ENCODE measurements at regions not wholly inside any gene's neighbourhood (a gene's known extent, or its start where the extent isn't known, plus 50 kb on each side); places are given as distances from the start of the nearest gene placed in this dataset.
A peak's percentile ranks its signal among the peaks of the same experiment; 100 is the strongest.

GRCh38 chr3:118760585-118761290 is 273.9 kb downstream of the IGSF11 start:
- CTCF ChIA-PET (ENCODE audit: low intra/inter-chr PET ratio), result no interaction called here
- no peak overlapping the region for H3K4me3 ChIP-seq
- ATAC-seq (no peak), DNase-seq (ENCODE audit: extremely low read depth in 1 of 4, low spot score in 3 of 4) (no peak), FAIRE-seq (no peak)
- no peaks in the 10 kb centered on the region for H3K27me3 ChIP-seq (ENCODE audit: control insufficient read depth in 2 of 2, insufficient read depth in 2 of 2, low read length in 2 of 2)
- H3K4me1 ChIP-seq (replicated peaks in 1 of 2; ENCODE audit: control insufficient read depth in 2 of 2, insufficient read depth in 2 of 2, low read length in 2 of 2), result no peaks in the 10 kb centered on the region
- H3K9me1 ChIP-seq (ENCODE audit: control insufficient read depth, insufficient read depth, low read length), result no peaks in the 10 kb centered on the region
- no peaks in the 10 kb centered on the region for H3K36me3 ChIP-seq (ENCODE audit: control insufficient read depth, insufficient read depth, low read length)
- no peak overlapping the region for H3K4me2 ChIP-seq (ENCODE audit: insufficient read depth, low read length)
- intact Hi-C loops (cut with micrococcal nuclease) (no loop called here), in situ Hi-C loops (cut with MboI) (no loop called here)
- H3K27ac ChIP-seq (ENCODE audit: extremely low read depth, low read depth, low read length), result no peak overlapping the region
- 23% methylated on average over 5 of the region's 5 CpGs for WGBS (ENCODE audit: insufficient coverage, low coverage, missing lambda C conversion rate)
- no peaks in the 10 kb centered on the region for H4K20me1 ChIP-seq (replicated peaks; ENCODE audit: control insufficient read depth, insufficient read depth, low read length)
- no peak overlapping the region for H2AFZ ChIP-seq (ENCODE audit: low read depth, low read length)
- TF ChIP-seq, protein P1, sequence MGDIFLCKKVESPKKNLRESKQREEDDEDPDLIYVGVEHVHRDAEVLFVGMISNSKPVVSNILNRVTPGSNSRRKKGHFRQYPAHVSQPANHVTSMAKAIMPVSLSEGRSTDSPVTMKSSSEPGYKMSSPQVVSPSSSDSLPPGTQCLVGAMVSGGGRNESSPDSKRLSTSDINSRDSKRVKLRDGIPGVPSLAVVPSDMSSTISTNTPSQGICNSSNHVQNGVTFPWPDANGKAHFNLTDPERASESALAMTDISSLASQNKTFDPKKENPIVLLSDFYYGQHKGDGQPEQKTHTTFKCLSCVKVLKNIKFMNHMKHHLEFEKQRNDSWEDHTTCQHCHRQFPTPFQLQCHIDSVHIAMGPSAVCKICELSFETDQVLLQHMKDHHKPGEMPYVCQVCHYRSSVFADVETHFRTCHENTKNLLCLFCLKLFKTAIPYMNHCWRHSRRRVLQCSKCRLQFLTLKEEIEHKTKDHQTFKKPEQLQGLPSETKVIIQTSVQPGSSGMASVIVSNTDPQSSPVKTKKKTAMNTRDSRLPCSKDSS (IDR thresholded peaks at IDR 0.05; ENCODE audit: low read depth, partially characterized antibody), result no peak
- TF ChIP-seq ZNF445 (CRISPR knock-in tag; IDR thresholded peaks at IDR 0.05; ENCODE audit: low read depth), result no peak
- TF ChIP-seq RAD21 (CRISPR knock-in tag; conservative IDR thresholded peaks at IDR 0.05 in 1 of 2, IDR thresholded peaks at IDR 0.05 in 1 of 2), result peak in 1 of 2 experiments; percentile 4; a peak in 1 of 4 replicates
- POLR2A ChIA-PET, result no interaction called here
- H3K79me2 ChIP-seq (ENCODE audit: control insufficient read depth, insufficient read depth, low read length), result no peaks in the 10 kb centered on the region
- BruUV-seq (replicated peaks), result no TSS peak
- no peaks in the 10 kb centered on the region for H3K9me3 ChIP-seq (replicated peaks; ENCODE audit: control insufficient read depth, insufficient read depth, low read depth, low read length)
- H3K9ac ChIP-seq (ENCODE audit: insufficient read depth in 1 of 2, low read depth in 2 of 2, low read length in 2 of 2), result no peak overlapping the region

DNA sequence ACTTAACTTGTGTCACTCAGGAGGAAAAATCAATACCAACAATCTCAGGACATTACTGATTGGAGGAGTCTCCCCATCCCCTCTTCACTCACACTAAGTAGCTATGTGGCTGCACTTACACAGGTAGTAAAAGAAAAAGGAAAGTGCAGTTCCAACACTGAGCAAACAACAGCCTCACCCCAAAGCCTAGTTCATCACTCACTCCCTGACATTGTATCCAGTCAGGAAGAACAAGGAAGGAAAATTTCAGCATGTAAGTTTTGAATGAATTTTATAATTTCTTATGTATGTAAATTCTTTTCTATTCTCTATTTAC is 273.4 kb downstream of the IGSF11 start:
- intact Hi-C loops (cut with micrococcal nuclease) (no loop called here), in situ Hi-C loops (cut with MboI) (no loop called here)
- no peaks in the 10 kb centered on the region for H3K27me3 ChIP-seq (ENCODE audit: control insufficient read depth in 2 of 2, insufficient read depth in 2 of 2, low read length in 2 of 2)
- H3K27ac ChIP-seq (ENCODE audit: extremely low read depth, low read depth, low read length), result no peak overlapping the region
- H3K9me3 ChIP-seq (replicated peaks; ENCODE audit: control insufficient read depth, insufficient read depth, low read depth, low read length), result no peaks in the 10 kb centered on the region
- no peak overlapping the region for H3K4me2 ChIP-seq (ENCODE audit: insufficient read depth, low read length)
- H3K9me1 ChIP-seq (ENCODE audit: control insufficient read depth, insufficient read depth, low read length), result no peaks in the 10 kb centered on the region
- H2AFZ ChIP-seq (ENCODE audit: low read depth, low read length), result no peak overlapping the region
- no peaks in the 10 kb centered on the region for H3K79me2 ChIP-seq (ENCODE audit: control insufficient read depth, insufficient read depth, low read length)
- DNase-seq (ENCODE audit: extremely low read depth in 1 of 4, low spot score in 3 of 4), result no peak
- POLR2A ChIA-PET, result no interaction called here
- no TSS peak for BruUV-seq (replicated peaks)
- H3K4me3 ChIP-seq, result no peak overlapping the region
- H3K36me3 ChIP-seq (ENCODE audit: control insufficient read depth, insufficient read depth, low read length), result no peaks in the 10 kb centered on the region
- H4K20me1 ChIP-seq (replicated peaks; ENCODE audit: control insufficient read depth, insufficient read depth, low read length), result no peaks in the 10 kb centered on the region
- H3K9ac ChIP-seq (ENCODE audit: insufficient read depth in 1 of 2, low read depth in 2 of 2, low read length in 2 of 2), result no peak overlapping the region
- CTCF ChIA-PET (ENCODE audit: low intra/inter-chr PET ratio), result no interaction called here
- FAIRE-seq, result no peak
- no peaks in the 10 kb centered on the region for H3K4me1 ChIP-seq (replicated peaks in 1 of 2; ENCODE audit: control insufficient read depth in 2 of 2, insufficient read depth in 2 of 2, low read length in 2 of 2)
- ATAC-seq, result no peak
- TF ChIP-seq SIN3A (IDR thresholded peaks at IDR 0.05; ENCODE audit: borderline replicate concordance in 2 of 2, control insufficient read depth in 1 of 2, low read depth in 2 of 2, low read length in 2 of 2) (no peak), STAG1 (CRISPR knock-in tag; IDR thresholded peaks at IDR 0.05; ENCODE audit: borderline replicate concordance) (no peak), ARNT (IDR thresholded peaks at IDR 0.05) (no peak), KAT8 (IDR thresholded peaks at IDR 0.05; ENCODE audit: low read depth) (no peak), ZBTB49 (CRISPR knock-in tag; IDR thresholded peaks at IDR 0.05; ENCODE audit: borderline replicate concordance) (no peak)
- TF ChIP-seq, protein P2, sequence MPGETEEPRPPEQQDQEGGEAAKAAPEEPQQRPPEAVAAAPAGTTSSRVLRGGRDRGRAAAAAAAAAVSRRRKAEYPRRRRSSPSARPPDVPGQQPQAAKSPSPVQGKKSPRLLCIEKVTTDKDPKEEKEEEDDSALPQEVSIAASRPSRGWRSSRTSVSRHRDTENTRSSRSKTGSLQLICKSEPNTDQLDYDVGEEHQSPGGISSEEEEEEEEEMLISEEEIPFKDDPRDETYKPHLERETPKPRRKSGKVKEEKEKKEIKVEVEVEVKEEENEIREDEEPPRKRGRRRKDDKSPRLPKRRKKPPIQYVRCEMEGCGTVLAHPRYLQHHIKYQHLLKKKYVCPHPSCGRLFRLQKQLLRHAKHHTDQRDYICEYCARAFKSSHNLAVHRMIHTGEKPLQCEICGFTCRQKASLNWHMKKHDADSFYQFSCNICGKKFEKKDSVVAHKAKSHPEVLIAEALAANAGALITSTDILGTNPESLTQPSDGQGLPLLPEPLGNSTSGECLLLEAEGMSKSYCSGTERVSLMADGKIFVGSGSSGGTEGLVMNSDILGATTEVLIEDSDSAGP (CRISPR knock-in tag; IDR thresholded peaks at IDR 0.05), result no peak

All from K562 (cell line).